Inflammatory macrophage treated with lipopolysaccharide for 4 hours (primary cell): ENCODE measurements at regions not wholly inside any gene's neighbourhood (a gene's known extent, or its start where the extent isn't known, plus 50 kb on each side); places are given as distances from the start of the nearest gene placed in this dataset.
"Not testable (repeated sequence)": the region's sequence is repeated elsewhere in the genome, so short reads cannot be mapped to it uniquely, and the experiment has no call there.

Experiments
- DNase-seq: peaks from one replicate; pipeline ENCODE4 v3.0.0-alpha.2; 2020

DNA sequence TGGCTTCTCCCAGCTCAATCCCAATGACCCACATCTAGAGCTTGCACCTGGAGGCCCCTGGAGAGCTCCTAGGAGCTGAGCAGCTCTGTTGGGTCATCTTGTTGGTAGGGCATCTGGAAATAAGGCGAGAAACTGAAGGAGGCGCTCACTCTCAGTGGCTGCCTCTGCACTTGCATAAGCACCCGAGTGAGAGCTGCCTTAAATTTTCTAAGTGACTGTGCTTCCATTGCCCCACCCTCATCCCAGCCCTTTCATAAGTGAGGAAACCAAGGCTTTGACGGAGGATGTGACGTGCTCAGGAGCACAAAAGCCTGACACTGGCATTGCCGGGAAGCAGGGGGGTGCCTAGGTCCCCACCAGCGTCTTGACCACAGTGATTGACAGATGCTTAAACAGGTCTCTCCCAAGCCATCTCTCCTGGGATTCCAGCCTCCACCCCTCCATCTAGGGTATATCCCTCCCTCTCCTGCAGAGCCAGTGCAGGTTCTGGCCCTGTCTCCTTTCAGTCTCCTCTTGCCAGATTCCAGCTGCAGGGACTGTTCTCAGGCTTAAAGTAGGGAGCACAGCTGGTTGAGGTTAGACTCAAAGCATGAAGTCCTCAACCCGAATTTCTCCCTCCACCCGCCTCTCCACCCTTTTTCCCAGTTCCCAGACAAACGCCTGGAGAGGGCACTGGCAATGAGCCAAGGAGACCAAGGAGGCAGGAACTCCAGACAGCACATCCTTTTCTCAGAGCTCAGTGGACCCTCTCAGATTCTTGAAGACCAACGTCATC, 113.7 kb downstream of the IRX5 start:
- no peak for DNase-seq

DNA sequence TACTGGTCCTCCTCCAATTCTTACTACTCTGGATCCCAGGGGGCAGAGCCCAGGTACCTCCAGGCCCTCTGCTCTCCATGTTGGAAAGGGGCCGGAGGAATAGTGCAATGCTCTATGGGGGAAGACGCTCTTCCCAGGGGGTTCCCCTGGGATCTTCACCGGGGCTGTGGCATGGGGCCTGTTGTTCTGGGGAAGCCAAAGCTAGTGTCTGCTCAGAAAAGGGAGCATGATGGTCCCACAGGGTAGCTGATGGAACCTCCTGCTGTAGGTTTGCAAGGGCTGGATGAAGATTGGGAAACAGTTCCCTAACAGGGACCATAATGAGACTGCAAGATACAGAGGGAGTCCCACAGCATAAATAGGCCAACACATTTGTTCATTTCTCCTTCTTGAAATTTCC, 114.7 kb downstream of the IRX5 start:
- DNase-seq: no peak

DNA sequence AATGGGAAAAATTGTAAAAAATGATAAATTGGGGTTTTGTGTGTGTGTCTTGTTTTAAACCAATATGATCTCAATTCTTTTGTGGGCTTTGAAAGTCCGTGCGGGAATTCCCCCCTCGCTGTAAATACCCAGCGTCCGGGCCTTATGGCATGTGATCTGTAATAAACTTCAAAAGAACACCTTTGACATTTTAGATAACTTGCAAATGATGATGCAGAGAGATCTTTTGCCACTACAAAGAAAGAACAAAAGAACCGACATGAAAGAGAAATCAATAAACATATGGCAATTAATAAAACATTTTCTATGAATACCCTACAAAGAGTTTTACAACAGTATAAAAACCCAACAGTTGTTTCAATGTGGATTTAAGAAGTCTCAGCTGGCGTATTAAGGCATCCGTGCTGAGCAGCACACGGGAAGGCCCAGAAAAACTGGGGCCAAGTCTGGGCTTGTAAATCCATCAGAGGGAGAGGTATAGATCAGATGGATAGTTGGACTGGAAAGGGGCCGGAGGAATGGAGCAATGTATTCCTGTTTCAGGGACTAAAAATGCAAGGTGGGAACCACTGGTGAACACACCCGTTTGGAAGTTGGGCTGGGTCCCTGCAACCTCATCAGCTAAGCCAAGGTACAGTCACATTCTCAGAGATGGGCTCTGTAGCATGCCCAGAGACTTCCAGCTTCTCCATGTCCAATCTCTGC, 115.2 kb downstream of the IRX5 start:
- DNase-seq: no peak

DNA sequence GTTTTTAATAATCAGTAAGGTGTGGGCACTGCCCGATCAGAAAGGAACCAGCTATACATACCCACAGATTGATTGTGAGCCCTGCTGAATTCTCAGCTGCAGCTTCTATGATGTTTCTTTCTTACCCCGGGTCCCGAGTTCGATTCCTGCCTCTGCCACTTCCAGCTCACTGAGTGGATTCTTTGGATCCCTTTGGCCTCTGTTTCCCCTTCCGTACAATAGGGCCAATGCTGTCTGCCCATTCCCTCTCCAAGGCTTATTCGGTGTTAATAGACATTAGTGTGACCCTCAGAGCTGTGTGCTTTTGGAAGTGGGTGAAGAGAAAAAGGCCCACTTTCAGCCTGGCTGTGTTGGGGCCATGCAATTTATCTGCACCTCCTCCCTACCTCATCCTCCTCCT, 115.8 kb downstream of the IRX5 start:
- DNase-seq: no peak

DNA sequence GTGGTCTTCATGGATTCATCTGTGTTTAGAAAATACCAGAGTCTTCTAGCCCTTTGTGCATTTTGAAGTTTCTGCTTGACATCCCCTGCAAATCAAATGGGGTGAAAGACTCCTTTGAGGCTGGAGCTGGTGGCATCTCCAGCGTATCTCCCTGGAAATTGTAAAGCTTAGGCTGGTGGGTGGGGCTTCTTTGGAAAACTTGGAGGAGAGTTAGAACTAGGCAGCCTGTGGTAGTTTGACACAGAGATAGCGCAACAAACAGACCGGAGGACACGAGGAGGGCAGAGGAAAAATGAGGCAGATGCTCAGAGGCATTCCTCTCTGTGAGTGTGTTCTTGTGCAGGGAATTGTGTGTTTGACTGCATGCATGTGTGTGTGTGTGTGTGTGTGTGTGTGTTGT, 116.3 kb downstream of the IRX5 start:
- DNase-seq: no peak

DNA sequence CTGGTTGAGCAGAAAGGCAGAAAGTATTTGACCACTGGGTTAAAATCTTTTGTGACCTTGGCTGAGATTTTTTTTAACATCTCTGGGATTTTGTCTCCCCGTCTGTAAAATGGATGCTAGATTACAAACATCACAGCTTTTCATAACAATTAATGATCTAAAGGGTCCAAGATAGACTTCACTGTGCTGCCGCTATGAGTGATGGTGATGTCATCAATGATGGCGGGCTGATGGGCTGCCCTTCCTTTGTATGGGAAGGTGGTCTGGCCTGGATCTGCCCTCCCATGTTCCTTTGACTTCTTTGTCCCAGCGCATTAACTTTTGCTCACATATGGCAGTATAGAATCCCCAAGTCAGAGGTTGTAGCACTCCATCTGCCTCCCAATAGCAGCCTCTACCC, 116.7 kb downstream of the IRX5 start:
- no peak for DNase-seq

DNA sequence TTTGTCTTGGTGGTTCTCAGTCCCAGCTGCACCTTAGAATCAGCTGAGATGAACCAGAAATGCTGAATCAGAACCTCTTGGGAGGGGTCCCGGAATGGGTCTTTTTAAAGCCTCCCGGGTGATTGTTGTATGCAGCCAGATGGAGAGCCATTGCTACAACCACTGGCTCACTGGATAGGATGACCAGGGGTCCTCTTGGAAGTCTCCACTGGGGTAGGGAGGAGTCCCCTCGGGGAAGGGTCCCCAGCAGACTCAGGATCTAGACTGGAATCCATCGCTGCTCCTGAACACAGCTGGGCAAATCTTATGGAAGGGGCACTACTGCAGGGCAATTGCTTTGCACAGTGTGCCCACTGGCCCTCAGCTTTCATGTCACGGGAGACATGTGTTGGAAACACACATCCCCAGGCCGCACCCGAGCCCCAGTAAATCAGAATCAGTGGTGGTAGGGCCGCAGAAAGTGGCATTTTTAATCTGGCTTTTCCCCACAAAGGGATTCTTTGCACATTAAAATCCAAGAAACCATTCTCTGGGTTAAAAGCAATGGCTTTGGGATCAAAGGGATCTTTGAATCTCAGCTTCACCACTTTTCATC, 117.3 kb downstream of the IRX5 start:
- no peak for DNase-seq

DNA sequence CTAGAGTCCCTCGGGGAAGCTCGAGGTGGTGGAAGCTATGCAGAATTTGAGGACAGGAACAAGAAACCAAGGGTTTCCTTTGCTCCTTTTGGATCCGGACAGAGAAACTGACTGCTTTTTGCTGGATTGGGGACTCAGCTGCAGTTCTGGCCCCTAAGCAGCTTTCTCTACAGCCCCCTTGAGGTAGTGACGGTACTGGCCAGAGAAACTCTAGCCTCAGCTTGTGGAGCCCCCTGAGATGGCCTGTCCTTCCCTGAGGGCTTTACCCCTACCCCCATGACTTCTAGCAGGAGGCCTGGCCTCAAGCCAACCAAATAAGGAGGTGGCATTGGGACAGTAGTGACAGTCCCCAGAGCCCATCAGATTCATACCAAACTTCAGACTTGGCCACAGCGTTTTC, 118.1 kb downstream of the IRX5 start:
- DNase-seq: no peak

DNA sequence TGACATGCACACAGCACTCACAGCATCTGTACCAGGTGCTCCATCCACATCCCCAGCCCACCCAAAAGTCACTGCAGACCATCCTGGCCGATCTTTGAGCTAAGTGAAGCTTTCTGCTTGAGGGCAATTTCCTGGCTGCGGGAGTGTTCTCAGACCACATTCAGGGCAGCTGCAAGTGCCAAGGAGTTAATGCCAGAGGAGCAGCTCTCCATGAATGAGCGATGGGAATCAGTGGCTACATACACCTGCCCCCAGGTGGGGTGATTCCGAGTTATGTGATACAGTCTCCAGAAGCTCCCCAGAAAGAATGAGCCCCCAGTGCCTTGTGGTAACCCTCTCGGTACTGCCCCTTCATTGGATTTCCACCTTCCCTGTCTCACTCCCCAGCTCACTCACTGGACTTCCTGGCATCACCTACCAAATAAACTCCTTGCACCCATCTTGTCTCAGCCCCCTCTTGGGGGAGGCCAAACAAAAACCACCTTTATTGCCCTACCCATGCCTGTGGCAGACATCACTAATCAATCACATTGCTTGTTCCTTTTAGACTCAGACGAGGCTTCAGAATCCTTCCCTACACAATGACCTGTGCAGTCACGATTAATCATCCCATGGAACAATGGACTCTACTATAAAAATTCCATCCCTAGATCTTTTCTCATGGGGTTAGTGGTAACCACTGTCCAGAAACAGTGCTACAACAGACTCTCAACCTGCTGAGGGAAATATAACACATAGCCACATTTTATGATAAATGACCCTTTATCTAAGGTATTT, 121.1 kb downstream of the IRX5 start:
- no peak for DNase-seq

DNA sequence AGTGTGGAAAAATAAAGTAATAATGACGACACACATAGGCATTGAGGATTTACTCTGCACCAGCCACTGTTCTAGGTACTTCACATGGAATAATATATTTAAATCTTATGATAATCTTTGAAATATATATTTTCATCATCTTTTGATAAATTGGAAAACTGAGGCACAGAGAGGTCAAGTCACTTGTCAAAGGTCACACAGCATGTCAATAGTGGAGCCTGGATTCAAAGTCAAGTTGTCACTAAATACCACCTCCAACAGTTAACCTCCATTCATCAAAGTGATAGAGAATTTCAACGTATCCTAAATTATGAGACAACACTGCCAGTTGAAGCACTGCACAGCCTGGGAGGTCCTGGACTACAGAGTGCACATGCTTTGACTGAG, 121.7 kb downstream of the IRX5 start:
- DNase-seq: no peak

DNA sequence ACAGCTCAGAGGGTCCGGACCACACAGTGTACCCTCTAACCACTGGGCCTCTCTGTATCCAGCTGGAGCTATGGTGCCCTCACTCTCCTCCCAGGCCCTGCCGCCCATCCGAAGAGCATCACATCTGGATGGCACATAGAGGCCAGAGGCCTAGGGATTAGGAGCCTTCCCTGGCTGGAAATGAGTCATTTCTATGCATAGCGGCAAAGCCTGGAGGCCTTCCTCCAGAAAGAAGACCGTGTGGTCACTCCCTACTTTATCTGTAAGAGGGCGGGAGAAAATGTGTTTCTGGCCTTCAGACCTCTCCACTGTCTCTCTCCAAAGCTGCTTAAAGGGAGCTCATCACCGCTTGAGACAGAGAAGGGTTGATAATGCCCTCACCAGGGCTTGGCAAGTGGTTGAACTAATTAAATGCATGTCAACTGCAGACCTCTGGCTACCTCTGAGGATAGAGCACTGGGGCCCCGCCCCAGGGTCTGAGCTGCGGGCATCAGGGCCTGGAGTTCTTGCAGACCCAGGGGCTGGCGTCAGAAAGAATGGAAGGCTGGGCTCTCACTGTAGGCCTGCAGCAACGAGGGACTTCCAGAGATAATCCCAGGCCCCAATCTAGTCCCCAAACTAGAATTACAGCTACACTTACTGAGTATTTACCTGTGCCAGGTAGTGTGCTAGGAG, 122.2 kb downstream of the IRX5 start:
- DNase-seq: no peak

DNA sequence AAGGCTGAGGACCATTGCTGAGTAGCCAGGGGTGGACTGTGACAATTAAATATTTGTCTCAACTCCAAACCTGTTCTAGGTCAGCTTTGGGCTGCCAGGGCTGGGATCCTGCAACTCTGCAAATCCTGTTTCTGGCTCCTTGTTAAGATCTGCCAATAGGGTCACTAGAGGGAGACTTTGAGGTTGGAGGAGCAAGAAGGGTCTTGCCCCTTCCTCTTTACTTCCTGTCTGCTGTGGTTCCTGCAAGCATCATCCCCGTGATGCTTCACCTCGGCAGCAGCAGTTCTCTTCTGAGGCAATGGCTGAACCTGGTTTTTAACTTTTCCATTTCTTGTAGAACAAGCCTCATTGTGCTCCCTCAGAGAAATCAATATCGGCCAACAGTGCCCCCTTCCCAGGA, 124.6 kb downstream of the IRX5 start:
- DNase-seq: no peak

DNA sequence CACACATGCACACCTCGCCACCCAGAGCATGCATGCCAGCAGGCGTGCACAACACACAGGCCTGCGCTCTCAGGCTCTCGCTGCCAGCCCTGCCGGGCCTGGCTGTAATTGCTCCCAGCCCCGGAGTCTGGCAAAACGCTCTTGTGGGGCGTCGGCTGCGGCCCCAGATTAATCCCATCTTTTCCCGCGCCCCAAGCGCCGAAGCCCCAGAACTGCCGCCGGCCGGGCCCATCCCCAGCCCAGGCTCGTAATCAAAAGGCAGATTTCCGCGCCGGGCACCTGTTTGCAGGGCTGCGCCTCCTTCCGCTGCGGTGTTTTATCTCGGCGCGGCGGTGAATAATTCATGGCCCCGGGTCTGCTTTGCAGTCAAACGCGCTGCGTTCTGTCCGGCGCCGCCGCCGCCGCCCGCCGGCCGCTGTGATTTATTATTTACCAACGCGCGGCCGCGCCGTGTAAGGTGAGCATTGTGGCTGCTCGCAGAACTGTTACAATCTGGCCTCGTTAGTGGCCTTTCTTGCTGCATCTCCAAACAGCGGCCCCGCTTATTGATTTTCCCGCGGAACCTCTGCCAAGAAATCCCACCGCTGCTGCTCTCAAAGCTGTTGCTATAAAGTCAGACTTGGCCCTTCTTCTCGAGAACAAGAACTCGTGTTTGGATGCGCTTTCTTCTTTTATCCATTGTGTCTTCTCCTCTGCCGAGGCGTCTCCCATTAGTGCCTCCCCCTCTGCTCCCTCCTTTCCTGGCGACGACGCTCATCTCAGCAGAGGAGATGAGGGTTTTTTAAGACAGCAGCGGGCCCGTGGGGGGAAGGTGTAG, 126.1 kb downstream of the IRX5 start:
- DNase-seq: no peak

DNA sequence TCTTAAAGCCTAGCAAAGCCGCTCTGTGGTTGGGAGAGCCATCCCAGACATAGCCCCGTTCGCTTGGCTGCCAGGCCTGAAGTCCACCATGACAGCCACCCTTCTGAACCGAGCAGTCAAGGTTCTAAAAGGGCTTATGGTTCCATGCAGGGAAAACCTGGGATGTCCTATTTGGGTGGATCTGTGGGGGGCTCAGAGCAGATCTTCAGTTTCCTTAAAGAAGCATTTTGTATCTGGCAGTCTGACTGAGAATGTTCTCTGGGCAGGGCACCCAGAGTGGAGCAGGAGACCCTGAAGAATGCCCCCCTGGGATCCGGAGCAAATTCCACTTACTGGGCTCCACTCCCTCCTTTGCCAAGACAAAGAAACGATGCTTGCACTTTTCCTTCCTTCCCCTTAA, 127.2 kb downstream of the IRX5 start:
- DNase-seq: no peak

DNA sequence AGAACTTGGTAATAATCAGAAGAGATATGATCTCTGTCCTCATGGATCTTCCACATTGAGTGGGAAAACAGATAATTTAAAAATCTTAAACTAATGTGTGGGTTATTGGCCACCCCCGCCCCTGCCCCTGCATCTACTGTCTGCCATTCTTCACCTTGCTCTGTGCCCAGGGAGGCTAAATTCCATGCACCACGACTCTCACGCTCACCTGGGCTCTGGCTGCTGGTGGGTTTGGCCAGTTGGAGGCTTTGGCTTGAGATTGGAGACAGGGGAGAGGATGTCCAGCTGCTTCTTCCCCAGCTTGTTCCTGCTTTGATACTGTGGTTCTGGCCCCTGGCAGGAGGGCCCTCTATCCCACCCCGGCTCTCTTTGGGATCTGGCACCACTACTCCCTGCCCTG, 127.9 kb downstream of the IRX5 start:
- DNase-seq: no peak

DNA sequence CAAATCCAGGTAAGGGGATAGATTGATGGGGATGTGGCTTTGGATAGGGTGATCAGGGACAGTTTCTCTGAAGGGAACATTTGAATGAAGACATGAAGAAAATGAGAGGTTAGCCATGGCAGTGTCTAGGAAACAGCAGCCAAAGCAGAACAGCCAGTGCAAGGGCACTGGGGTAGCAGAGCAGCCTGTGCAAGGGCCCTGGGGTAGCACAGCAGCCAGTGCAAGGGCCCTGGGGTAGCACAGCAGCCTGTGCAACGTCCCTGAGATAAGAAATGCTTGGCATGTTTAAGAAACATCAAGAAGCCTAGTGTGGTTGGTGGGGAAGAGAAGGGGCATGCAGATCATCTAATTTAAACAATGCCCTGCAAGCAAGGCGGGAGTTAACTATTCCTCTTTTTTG, 128.5 kb downstream of the IRX5 start:
- DNase-seq: no peak

DNA sequence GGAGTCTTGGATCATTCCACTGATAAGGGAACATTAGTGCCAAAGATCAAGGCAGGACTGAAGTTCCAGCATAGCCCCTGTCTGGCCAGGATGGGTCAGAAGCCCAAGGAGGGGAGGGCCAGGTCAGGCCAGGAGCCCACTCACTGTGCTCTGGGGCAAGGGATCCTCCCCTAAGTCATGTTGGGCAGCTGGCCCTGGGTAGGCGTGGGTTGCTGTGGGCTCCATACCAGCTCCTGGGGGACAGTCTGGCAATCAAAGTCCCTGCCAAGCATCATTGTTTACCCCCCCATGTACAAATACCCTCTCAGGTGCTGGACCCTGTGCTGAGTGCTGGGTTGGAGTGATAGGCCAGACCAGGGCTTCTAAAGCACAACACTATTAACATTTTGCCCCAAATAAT, 130.5 kb downstream of the IRX5 start:
- DNase-seq: no peak

DNA sequence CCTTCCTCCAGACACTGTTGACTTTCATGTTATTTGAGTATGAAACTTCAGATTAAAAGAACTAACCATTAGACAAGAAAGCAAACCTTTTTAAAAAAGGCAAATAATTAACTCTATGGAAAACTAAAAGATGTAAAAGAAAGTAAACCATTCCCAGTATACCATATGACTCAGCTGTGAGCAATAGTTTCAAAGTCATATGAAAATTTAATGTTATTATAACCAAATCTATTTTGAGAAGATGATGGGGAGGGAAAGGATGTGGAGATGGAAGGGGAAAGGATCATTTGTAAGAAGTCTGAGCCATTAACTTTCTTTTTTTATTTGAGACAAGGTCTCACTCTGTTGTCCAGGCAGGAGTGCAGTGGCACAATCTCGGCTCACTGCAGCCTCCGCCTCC, 131.8 kb downstream of the IRX5 start:
- DNase-seq: no peak

DNA sequence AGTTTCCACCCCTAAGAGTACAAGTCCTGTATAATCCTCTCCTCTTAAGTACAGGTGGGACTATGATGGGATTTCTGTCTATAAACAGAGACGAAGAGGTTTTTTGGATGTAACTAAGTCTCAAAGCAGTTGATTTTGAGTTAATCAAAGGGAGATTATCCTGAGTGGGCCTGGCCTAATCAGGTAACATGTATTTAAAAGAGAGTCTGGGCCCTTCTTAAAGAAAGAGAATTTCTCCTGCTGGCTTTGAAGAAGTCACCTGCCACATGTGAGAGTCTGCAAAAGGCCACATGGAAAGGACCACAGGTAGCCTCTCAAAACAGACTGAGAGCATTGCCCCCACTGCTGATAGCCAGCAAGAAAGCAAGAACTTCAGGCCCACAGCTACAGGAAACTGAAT, 142.3 kb downstream of the IRX5 start:
- no peak for DNase-seq

DNA sequence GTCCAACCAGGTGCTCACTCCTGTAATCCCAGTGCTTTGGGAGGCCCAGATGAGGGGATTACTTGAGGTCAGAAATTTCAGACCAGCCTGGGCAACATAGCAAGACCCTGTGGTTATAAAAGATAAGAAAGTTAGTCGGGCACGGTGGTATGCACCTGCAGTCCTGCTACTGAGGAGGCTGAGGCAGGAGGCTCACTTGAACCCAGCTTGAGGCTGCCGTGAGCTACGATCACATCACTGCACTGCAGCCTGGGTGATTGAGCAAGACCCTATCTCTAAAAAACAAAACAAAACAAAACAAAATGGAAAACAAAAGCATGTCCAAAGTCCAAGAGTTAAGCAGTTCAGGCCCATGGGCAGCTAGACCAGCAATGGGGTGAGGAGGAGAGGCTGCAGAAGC, 143.2 kb downstream of the IRX5 start:
- DNase-seq: no peak

DNA sequence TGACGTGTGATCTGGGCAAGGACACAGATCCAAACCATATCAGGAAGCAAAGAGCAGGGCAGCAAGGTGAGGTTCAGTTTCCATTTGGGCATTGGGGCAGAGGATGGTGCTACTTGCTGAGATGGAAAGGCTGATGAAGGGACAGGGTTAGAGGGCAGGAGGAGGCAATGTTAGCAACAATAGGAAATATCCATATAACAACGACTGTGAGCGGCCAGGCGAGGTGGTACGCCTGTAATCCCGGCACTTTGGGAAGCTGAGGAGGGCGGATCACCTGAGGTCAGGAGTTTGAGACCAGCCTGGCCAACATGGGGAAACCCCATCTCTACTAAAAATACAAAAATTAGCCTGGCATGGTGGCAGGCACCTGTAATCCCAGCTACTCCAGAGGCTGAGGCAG, 144.5 kb downstream of the IRX5 start:
- DNase-seq: not testable (repeated sequence)

DNA sequence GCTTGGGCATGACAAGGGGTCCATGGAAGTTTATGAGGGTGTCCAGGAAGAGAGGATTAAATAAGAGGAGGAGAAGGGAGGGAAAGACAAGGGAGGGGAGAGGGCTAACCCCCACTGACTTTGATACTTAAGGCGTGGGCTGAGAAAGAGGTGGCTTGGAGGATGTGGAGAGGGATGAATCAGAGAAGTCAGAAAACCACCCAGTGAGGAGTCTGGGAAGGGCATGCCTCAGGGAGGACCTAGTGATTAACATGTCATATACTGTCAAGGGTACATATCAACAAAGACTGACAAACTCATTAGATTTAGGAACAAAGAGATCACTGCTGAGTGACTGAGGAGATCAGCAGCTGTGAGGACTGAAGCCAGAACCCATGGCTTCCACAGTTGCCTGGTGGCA, 145.4 kb downstream of the IRX5 start:
- no peak for DNase-seq
